DOHH2 (cell line): ENCODE measurements at regions not wholly inside any gene's neighbourhood (a gene's known extent, or its start where the extent isn't known, plus 50 kb on each side); places are given as distances from the start of the nearest gene placed in this dataset.

Experiments used
- CTCF ChIP-seq: fragments of 200-600 bp; sonication (generic); IDR thresholded peaks from one replicate; pipeline ENCODE4 v1.5.1; 2014; ENCODE audit warnings: antibody characterized with exemption, mild to moderate bottlenecking, low read depth, low read length; ENCODE audit not compliant: poor library complexity, severe bottlenecking
- EZH2phosphoT487 ChIP-seq: fragments of 200-600 bp; sonication (generic); IDR thresholded peaks from 2 replicates; pipeline ENCODE4 v1.6.1; 2017; ENCODE audit warnings: borderline replicate concordance, mild to moderate bottlenecking, antibody characterized with exemption, low read length, moderate library complexity, mixed read lengths

GRCh38 chr3:165697910-165698309 lies 139.3 kb downstream of the BCHE start:
- TF ChIP-seq CTCF = no peak
- no peak for TF ChIP-seq EZH2phosphoT487
